ENCODE measurements at regions not wholly inside any gene's neighbourhood (a gene's known extent, or its start where the extent isn't known, plus 50 kb on each side); places are given as distances from the start of the nearest gene placed in this dataset.

DNA sequence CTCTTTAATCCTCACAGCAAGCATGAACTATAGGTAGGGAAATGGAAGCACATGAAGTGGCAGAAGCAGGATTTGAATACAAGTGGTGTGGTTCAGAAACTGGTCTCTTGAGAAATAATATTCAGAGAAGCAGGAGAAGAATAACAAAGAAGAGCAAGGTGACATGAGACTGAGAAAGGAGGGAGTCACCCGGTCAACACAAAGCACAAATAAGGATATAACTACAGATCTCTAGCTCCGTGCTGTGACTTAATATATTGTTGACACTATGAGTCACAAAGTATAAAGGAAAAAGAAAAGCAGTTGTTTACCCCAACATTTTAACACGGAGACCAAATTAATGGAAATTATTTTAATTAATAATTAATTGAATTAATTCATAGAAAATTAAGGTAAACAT is 204.5 kb downstream of the CPE start:
- TF ChIP-seq POLR2AphosphoS5 (IDR thresholded peaks at IDR 0.05; ENCODE audit: low read depth, low read length): no peak
- TF ChIP-seq, protein P1, sequence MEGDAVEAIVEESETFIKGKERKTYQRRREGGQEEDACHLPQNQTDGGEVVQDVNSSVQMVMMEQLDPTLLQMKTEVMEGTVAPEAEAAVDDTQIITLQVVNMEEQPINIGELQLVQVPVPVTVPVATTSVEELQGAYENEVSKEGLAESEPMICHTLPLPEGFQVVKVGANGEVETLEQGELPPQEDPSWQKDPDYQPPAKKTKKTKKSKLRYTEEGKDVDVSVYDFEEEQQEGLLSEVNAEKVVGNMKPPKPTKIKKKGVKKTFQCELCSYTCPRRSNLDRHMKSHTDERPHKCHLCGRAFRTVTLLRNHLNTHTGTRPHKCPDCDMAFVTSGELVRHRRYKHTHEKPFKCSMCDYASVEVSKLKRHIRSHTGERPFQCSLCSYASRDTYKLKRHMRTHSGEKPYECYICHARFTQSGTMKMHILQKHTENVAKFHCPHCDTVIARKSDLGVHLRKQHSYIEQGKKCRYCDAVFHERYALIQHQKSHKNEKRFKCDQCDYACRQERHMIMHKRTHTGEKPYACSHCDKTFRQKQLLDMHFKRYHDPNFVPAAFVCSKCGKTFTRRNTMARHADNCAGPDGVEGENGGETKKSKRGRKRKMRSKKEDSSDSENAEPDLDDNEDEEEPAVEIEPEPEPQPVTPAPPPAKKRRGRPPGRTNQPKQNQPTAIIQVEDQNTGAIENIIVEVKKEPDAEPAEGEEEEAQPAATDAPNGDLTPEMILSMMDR (IDR thresholded peaks at IDR 0.05 in 2 of 3, conservative IDR thresholded peaks at IDR 0.05 in 1 of 3; ENCODE audit: borderline replicate concordance in 1 of 3, insufficient read depth in 1 of 3, low read depth in 2 of 3, low read length in 2 of 3): no peak
- TF ChIP-seq MAX (IDR thresholded peaks at IDR 0.05): no peak
